ENCODE measurements at regions not wholly inside any gene's neighbourhood (a gene's known extent, or its start where the extent isn't known, plus 50 kb on each side); places are given as distances from the start of the nearest gene placed in this dataset.
A peak's percentile ranks its signal among the peaks of the same experiment; 100 is the strongest.

DNA sequence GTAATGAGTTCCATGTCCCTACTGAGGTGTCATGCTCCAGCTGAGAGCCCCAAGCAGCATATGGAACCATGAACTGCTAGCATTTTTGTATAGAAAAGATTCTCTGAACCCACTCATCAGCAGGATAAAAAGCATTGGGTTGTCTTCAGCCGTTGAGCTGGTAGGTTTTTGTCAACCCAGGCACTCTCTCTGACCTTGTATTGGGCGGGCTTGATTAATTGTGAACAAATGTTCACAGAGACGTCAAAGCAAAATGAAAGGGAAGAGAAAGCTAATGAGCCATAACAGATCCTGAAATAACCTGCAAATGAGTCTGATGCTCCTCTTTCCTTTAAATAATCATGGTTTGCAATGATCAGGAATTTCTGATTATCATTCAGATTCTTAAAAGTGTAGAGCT lies 924.7 kb upstream of the CELF2 start:
- TF ChIP-seq, protein P1, sequence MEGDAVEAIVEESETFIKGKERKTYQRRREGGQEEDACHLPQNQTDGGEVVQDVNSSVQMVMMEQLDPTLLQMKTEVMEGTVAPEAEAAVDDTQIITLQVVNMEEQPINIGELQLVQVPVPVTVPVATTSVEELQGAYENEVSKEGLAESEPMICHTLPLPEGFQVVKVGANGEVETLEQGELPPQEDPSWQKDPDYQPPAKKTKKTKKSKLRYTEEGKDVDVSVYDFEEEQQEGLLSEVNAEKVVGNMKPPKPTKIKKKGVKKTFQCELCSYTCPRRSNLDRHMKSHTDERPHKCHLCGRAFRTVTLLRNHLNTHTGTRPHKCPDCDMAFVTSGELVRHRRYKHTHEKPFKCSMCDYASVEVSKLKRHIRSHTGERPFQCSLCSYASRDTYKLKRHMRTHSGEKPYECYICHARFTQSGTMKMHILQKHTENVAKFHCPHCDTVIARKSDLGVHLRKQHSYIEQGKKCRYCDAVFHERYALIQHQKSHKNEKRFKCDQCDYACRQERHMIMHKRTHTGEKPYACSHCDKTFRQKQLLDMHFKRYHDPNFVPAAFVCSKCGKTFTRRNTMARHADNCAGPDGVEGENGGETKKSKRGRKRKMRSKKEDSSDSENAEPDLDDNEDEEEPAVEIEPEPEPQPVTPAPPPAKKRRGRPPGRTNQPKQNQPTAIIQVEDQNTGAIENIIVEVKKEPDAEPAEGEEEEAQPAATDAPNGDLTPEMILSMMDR (IDR thresholded peaks at IDR 0.05; ENCODE audit: borderline replicate concordance, extremely low read depth, insufficient read depth): no peak
- no peaks in the 10 kb centered on the region for H3K27me3 ChIP-seq (ENCODE audit: control insufficient read depth, insufficient read depth, low read length)
- H3K36me3 ChIP-seq (ENCODE audit: control insufficient read depth in 2 of 3, insufficient read depth in 3 of 3, low read length in 3 of 3): no peaks in the 10 kb centered on the region
- H3K27ac ChIP-seq (ENCODE audit: low read depth in 2 of 2, low read length in 2 of 2): no peak overlapping the region
- no peak for FAIRE-seq
- no peaks in the 10 kb centered on the region for H3K4me1 ChIP-seq (ENCODE audit: control insufficient read depth in 2 of 3, insufficient read depth in 2 of 3, low read depth in 1 of 3, low read length in 3 of 3)
- no peak overlapping the region for H3K4me3 ChIP-seq (ENCODE audit: low read length in 3 of 3)
- no peaks in the 10 kb centered on the region for H3K9me3 ChIP-seq (ENCODE audit: control insufficient read depth in 2 of 3, insufficient read depth in 1 of 3, low read length in 3 of 3)
- intact Hi-C loops (cut with DNase I): no loop called here
- no peak for DNase-seq
- H3K9ac ChIP-seq (ENCODE audit: low read length in 3 of 3): no peak overlapping the region

DNA sequence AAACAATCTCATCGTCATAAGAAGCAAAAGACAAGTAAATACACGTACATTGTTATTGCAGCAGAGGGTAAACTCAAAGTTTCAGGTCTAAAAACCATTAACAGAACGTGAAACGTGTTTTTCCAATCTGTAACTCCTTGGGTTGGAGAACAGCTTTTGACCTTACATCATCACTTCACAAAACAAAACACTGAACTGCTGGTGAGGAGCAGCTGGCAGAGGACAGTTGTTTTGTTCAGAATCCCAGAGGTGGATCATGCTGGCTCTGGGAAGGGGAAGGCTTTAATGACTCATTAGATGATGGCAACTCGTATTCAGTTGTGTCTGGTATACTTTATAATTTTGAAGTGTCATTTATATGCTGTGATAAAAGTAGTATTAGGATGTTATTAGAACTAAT lies 923.0 kb upstream of the CELF2 start:
- H3K9me3 ChIP-seq (ENCODE audit: control insufficient read depth in 2 of 3, insufficient read depth in 1 of 3, low read length in 3 of 3): no peaks in the 10 kb centered on the region
- H3K36me3 ChIP-seq (ENCODE audit: control insufficient read depth in 2 of 3, insufficient read depth in 3 of 3, low read length in 3 of 3): no peaks in the 10 kb centered on the region
- DNase-seq: peak in 1 of 5 donors; percentile 4
- H3K27me3 ChIP-seq (ENCODE audit: control insufficient read depth, insufficient read depth, low read length): no peaks in the 10 kb centered on the region
- FAIRE-seq: no peak
- TF ChIP-seq, protein P1 (IDR thresholded peaks at IDR 0.05; ENCODE audit: borderline replicate concordance, extremely low read depth, insufficient read depth): no peak
- H3K4me3 ChIP-seq (ENCODE audit: low read length in 3 of 3): no peak overlapping the region
- H3K27ac ChIP-seq (ENCODE audit: low read depth in 2 of 2, low read length in 2 of 2): no peak overlapping the region
- intact Hi-C loops (cut with DNase I): no loop called here
- no peaks in the 10 kb centered on the region for H3K4me1 ChIP-seq (ENCODE audit: control insufficient read depth in 2 of 3, insufficient read depth in 2 of 3, low read depth in 1 of 3, low read length in 3 of 3)
- H3K9ac ChIP-seq (ENCODE audit: low read length in 3 of 3): no peak overlapping the region

DNA sequence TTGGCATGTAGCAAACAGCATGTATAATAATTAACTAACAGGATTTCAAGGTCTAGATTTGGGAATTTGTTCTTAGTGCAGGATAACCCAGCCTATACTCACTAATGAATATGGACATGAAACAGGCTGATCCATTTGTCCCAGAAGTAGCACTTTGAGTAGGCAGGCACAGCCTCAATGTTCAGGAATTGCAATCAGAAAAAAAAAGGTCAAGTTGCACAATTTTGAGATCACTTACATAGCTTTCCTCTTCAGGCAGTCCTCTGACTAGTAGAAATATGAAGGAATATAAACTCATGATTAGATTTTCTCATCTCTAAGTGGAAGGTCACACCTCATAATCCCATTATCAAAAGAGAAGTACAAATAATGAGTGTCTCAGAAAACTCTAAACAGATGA lies 921.4 kb upstream of the CELF2 start:
- TF ChIP-seq, protein P1 (IDR thresholded peaks at IDR 0.05; ENCODE audit: borderline replicate concordance, extremely low read depth, insufficient read depth): no peak
- no peak for DNase-seq
- H3K9me3 ChIP-seq (ENCODE audit: control insufficient read depth in 2 of 3, insufficient read depth in 1 of 3, low read length in 3 of 3): no peaks in the 10 kb centered on the region

DNA sequence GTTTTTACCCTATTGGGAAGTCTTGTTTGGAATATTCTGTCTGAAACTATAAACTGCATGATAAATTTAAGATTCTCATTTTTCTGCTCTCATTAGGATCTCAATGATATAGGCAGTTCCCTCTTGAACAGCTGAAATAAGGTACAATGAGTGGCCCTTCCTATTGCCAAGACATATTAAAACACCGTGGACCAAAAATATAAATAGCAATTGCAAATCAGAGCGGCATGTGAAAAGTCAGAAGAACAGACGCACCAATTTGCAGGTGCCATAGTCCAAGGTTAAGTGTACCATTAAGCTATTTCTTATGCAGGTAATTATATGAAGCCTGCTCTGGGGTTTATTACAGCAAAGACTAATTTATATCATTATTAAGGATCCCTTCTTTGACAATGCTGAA lies 920.8 kb upstream of the CELF2 start:
- TF ChIP-seq, protein P1 (IDR thresholded peaks at IDR 0.05; ENCODE audit: borderline replicate concordance, extremely low read depth, insufficient read depth): no peak
- no peaks in the 10 kb centered on the region for H3K36me3 ChIP-seq (ENCODE audit: control insufficient read depth in 2 of 3, insufficient read depth in 3 of 3, low read length in 3 of 3)
- H3K27me3 ChIP-seq (ENCODE audit: control insufficient read depth, insufficient read depth, low read length): no peaks in the 10 kb centered on the region
- no peak overlapping the region for H3K9ac ChIP-seq (ENCODE audit: low read length in 3 of 3)
- no peak overlapping the region for H3K4me3 ChIP-seq (ENCODE audit: low read length in 3 of 3)
- no peaks in the 10 kb centered on the region for H3K9me3 ChIP-seq (ENCODE audit: control insufficient read depth in 2 of 3, insufficient read depth in 1 of 3, low read length in 3 of 3)
- no peaks in the 10 kb centered on the region for H3K4me1 ChIP-seq (ENCODE audit: control insufficient read depth in 2 of 3, insufficient read depth in 2 of 3, low read depth in 1 of 3, low read length in 3 of 3)
- intact Hi-C loops (cut with DNase I): no loop called here
- DNase-seq (no peak), FAIRE-seq (no peak)
- no peak overlapping the region for H3K27ac ChIP-seq (ENCODE audit: low read depth in 2 of 2, low read length in 2 of 2)

More for the DNA sequence above, 921.4 kb upstream of the CELF2 start:
- Histone ChIP-seq H3K36me3 (ENCODE audit: control insufficient read depth in 2 of 3, insufficient read depth in 3 of 3, low read length in 3 of 3) (no peaks in the 10 kb centered on the region), H3K27ac (ENCODE audit: low read depth in 2 of 2, low read length in 2 of 2) (no peak overlapping the region), H3K4me3 (ENCODE audit: low read length in 3 of 3) (no peak overlapping the region), H3K4me1 (ENCODE audit: control insufficient read depth in 2 of 3, insufficient read depth in 2 of 3, low read depth in 1 of 3, low read length in 3 of 3) (no peaks in the 10 kb centered on the region), H3K27me3 (ENCODE audit: control insufficient read depth, insufficient read depth, low read length) (no peaks in the 10 kb centered on the region), H3K9ac (ENCODE audit: low read length in 3 of 3) (no peak overlapping the region)
- intact Hi-C loops (cut with DNase I): no loop called here
- FAIRE-seq: no peak

Measured in kidney (tissue), 13 donors.